ENCODE measurements at regions not wholly inside any gene's neighbourhood (a gene's known extent, or its start where the extent isn't known, plus 50 kb on each side); places are given as distances from the start of the nearest gene placed in this dataset.

GRCh38 chr5:135229679-135230132, 169.3 kb downstream of the MACROH2A1 start:
- TF ChIP-seq BHLHE40 (IDR thresholded peaks at IDR 0.05; ENCODE audit: borderline replicate concordance) = no peak
- TF ChIP-seq SP1 (IDR thresholded peaks at IDR 0.05) = no peak
- no peak for TF ChIP-seq FOXA1 (IDR thresholded peaks at IDR 0.05)
- TF ChIP-seq FOXM1 (IDR thresholded peaks at IDR 0.05; ENCODE audit: borderline replicate concordance) = no peak
- TF ChIP-seq NFRKB (IDR thresholded peaks at IDR 0.05) = no peak
- no peak for TF ChIP-seq ELF4 (IDR thresholded peaks at IDR 0.05)

All from HEK293T (cell line).